ENCODE measurements at regions not wholly inside any gene's neighbourhood (a gene's known extent, or its start where the extent isn't known, plus 50 kb on each side); places are given as distances from the start of the nearest gene placed in this dataset.

DNA sequence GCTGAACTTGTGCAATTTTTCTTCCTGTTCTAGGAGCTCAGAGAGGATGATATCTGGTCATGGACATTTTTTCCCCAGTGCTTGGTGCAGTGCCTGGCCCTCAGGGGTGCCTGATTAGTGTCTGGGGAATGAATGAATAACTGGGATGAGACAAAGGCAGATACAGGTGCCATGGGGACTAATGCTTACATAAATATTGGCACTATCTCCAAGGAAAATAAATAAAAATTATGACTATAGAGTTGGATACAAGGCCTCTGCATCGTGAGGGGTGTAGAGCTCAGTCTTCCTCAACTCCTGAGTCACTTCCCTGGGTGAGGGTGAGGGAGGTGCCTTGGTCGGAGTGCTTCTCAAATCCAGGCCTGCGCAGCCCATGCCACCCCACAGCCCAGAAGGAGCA, 188.6 kb downstream of the KCNA5 start:
- H3K36me3 ChIP-seq (ENCODE audit: low read depth): no peaks in the 10 kb centered on the region
- TF ChIP-seq, protein P1, sequence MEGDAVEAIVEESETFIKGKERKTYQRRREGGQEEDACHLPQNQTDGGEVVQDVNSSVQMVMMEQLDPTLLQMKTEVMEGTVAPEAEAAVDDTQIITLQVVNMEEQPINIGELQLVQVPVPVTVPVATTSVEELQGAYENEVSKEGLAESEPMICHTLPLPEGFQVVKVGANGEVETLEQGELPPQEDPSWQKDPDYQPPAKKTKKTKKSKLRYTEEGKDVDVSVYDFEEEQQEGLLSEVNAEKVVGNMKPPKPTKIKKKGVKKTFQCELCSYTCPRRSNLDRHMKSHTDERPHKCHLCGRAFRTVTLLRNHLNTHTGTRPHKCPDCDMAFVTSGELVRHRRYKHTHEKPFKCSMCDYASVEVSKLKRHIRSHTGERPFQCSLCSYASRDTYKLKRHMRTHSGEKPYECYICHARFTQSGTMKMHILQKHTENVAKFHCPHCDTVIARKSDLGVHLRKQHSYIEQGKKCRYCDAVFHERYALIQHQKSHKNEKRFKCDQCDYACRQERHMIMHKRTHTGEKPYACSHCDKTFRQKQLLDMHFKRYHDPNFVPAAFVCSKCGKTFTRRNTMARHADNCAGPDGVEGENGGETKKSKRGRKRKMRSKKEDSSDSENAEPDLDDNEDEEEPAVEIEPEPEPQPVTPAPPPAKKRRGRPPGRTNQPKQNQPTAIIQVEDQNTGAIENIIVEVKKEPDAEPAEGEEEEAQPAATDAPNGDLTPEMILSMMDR (IDR thresholded peaks at IDR 0.05): no peak
- DNase-seq: no peak
- no peaks in the 10 kb centered on the region for H3K9me3 ChIP-seq
- H3K4me3 ChIP-seq: no peak overlapping the region
- intact Hi-C loops (cut with DNase I, micrococcal nuclease): no loop called here
- ATAC-seq: no peak
- no peaks in the 10 kb centered on the region for H3K4me1 ChIP-seq (ENCODE audit: low read depth)

DNA sequence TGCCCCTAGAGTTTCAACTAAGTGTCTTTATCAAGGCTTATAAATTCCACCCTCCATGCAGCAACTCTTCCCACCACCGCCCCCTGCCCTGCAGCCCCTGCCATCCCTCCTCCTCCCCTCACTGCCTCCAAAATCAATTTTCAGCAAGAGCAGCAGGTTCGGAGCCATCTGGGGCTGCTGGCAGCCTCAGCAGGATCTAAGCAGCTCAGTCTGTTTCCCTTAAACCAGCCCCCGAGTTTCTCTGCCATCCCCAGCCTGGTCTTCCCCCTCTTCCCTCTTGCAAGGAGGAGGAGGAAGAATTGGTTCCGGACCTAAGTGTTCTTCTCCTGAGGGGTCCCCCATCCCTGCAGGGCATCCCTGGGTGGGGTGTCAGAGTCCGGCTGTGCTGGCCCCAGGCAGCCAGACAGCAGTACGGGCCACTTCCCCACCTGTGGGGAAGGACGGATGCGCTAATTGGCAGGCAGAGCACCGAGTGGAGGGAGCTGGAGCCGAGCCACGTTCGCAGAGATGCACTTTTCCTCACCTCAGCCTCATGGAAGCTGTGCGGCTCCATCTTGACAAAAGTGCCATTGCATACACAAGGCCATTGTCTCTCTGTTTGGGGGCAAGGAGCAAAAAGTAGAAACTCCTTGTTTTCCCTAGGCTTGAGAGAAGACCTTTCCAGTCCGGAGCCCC, 189.3 kb downstream of the KCNA5 start:
- H3K4me1 ChIP-seq (ENCODE audit: low read depth): no peaks in the 10 kb centered on the region
- H3K36me3 ChIP-seq (ENCODE audit: low read depth): no peaks in the 10 kb centered on the region
- no peak for DNase-seq
- TF ChIP-seq, protein P1 (IDR thresholded peaks at IDR 0.05): no peak
- ATAC-seq: no peak
- intact Hi-C loops (cut with DNase I, micrococcal nuclease): no loop called here
- no peaks in the 10 kb centered on the region for H3K9me3 ChIP-seq
- no peak overlapping the region for H3K4me3 ChIP-seq

DNA sequence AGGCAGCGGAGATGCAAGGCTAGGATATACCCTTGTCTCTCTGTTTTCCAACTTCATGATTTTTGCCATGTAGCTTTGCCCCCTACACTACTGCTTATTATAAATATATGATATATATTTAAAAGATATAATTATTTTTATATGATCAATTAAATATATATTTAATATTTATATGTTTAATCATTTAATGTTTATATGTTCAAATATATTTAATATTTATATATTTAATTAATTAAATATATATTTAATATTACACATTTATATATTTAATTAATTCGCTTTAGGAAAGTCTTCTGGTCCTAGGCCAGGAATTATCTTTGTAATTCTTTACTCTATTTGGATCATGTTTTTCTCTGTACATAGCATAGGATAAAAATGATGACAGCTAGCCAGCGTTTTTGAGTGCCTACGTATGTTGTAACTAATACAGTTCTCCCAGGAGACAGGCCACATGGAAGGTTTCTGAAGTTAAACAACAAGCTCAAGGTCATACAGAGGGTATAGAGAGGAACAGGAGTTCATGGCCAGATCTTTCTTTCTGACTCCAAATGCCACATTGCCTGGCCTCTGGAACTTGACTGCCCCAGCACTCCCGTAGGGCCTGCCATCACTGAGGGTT, 192.5 kb downstream of the KCNA5 start:
- no peak overlapping the region for H3K4me3 ChIP-seq
- H3K4me1 ChIP-seq (ENCODE audit: low read depth): no peaks in the 10 kb centered on the region
- no peaks in the 10 kb centered on the region for H3K36me3 ChIP-seq (ENCODE audit: low read depth)
- intact Hi-C loops (cut with DNase I, micrococcal nuclease): no loop called here
- DNase-seq: no peak
- no peak for ATAC-seq
- TF ChIP-seq, protein P1 (IDR thresholded peaks at IDR 0.05): no peak
- H3K9me3 ChIP-seq: no peaks in the 10 kb centered on the region

DNA sequence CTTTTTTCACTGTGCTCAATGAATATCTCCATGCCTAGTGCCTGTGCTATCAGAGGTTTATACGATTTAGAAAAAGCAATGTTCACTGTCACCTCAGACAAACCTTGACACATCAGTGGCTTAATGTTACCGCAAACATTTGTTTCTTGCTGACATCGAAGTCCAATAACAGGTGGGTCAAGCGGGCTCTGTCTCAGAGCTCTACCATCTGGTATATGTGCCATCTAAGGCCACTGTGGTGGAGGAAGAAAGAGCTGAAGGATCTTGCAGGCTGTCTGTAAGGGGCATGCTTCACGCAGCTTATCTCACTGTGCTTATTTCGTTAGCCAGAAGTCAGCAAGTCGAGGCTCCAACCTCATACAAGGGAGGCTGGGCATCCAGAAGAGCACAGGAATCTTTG, 189.5 kb upstream of the NTF3 start:
- TF ChIP-seq, protein P1 (IDR thresholded peaks at IDR 0.05): no peak
- H3K36me3 ChIP-seq (ENCODE audit: low read depth): no peaks in the 10 kb centered on the region

DNA sequence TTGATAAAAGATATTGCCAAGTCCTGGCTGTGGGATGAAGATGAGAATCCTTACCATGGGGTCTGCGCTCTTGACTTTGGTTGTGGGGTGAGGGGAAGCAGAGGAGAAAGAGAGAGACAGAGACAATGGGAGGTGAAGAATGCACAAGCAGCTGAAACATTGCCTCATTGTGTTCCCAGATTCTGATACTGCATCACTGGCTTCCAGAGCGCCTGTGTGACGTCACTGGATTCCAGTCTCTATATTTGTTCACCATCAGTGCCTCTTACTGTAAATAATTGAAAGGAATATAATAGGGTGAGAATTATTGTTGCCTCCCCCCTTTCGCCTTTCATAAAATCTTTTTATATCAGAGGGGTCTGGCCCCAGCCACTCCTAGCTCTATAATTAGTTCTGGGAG, 188.9 kb upstream of the NTF3 start:
- Histone ChIP-seq H3K4me1 (ENCODE audit: low read depth) (peaks cover 11% of the 10 kb centered on the region), H3K4me3 (no peak overlapping the region), H3K36me3 (ENCODE audit: low read depth) (no peaks in the 10 kb centered on the region), H3K9me3 (no peaks in the 10 kb centered on the region)
- DNase-seq: no peak
- TF ChIP-seq, protein P1 (IDR thresholded peaks at IDR 0.05): no peak
- intact Hi-C loops (cut with DNase I, micrococcal nuclease): no loop called here
- no peak for ATAC-seq

More for the DNA sequence above, 189.5 kb upstream of the NTF3 start:
- no peaks in the 10 kb centered on the region for H3K9me3 ChIP-seq
- intact Hi-C loops (cut with DNase I, micrococcal nuclease): no loop called here
- peaks cover 11% of the 10 kb centered on the region for H3K4me1 ChIP-seq (ENCODE audit: low read depth)
- ATAC-seq (no peak), DNase-seq (no peak)
- no peak overlapping the region for H3K4me3 ChIP-seq

All from mucosa of descending colon (tissue), 3 donors.